Stomach (tissue), 4 donors: ENCODE measurements at regions not wholly inside any gene's neighbourhood (a gene's known extent, or its start where the extent isn't known, plus 50 kb on each side); places are given as distances from the start of the nearest gene placed in this dataset.

Experiments used
- CTCF ChIP-seq, 7 experiments: fragments of 450-650 bp in 4 of 7; fragments of 200-600 bp in 3 of 7; sonication (generic) in 3 of 7; IDR thresholded peaks; one replicate each; pipeline ENCODE4 v1.5.1; 2016 to 2019; ENCODE audit warnings: antibody characterized with exemption in 7 of 7, control low read depth in 2 of 7, mild to moderate bottlenecking in 1 of 7
- EP300 ChIP-seq: sonication (generic); formaldehyde crosslinking; IDR thresholded peaks from one replicate; pipeline ENCODE4 v1.6.1; 2017; ENCODE audit warnings: antibody characterized with exemption
- POLR2A ChIP-seq, 4 donors: fragments of 450-650 bp; IDR thresholded peaks; one replicate each; pipeline ENCODE4 v1.6.1; 2016; ENCODE audit warnings: antibody characterized with exemption in 4 of 4, control low read depth in 2 of 4, mild to moderate bottlenecking in 1 of 4, moderate library complexity in 1 of 4
- POLR2AphosphoS5 ChIP-seq, 3 donors: sonication (generic); formaldehyde crosslinking; IDR thresholded peaks; one replicate each; pipeline ENCODE4 v1.6.1; 2016; ENCODE audit warnings: antibody characterized with exemption in 3 of 3

DNA sequence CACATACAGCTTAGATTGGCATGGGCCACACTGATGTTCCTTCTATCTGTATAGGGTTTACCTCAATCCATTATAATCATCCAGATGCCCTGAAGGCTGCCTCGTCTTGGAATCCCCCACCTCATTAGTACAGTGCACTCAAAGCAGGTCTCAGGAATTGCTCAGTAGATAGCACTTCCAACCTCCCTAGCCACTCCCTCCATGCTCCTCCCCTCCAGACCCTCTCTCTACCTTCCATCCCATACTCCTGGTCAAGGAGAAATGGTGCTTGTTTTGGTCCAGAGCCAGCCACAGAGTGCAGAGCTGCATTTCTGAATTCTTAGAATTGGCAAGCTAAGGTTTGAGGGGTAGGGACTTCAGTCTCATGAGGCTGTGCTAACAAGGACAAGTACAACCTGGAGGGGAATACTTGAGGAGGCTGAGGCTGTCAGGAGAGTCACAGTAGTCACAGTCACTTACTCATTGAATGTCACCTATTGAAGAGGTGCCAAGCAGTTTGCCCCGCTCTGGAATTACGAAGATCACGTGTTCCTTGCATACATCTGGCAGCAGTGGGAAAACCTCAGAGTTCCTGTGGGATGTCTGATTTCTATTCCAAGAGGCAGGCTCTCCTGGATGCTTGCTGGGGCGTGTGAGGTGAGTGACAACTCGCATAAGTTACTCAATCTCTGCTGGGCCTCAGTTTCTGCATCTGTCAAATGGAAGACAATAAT, 60.7 kb upstream of the ZNF746 start:
- TF ChIP-seq POLR2AphosphoS5 (IDR thresholded peaks at IDR 0.05) (no peak), CTCF (IDR thresholded peaks at IDR 0.05) (no peak), POLR2A (IDR thresholded peaks at IDR 0.05) (no peak), EP300 (no peak)
